PFSK-1 (cell line): ENCODE measurements at regions not wholly inside any gene's neighbourhood (a gene's known extent, or its start where the extent isn't known, plus 50 kb on each side); places are given as distances from the start of the nearest gene placed in this dataset.

Experiments used
- FOXP2 ChIP-seq: optimal IDR thresholded peaks from 2 replicates; pipeline ENCODE3; 2011; ENCODE audit warnings: borderline replicate concordance, control low read depth, inconsistent platforms; ENCODE audit not compliant: insufficient read depth; ENCODE audit errors: extremely low read length, extremely low read depth
- POLR2AphosphoS5 ChIP-seq: IDR thresholded peaks from 2 replicates; pipeline ENCODE4 v1.6.1; 2012; ENCODE audit warnings: low read depth, mild to moderate bottlenecking, control low read depth, low read length, moderate library complexity
- SIN3A ChIP-seq: IDR thresholded peaks from 2 replicates; pipeline ENCODE4 v1.6.1; 2012; ENCODE audit warnings: mild to moderate bottlenecking, low read length, moderate library complexity, borderline replicate concordance; ENCODE audit not compliant: insufficient read depth
- TF ChIP-seq, protein P1 (sequence below), 2 experiments: IDR thresholded peaks; 2 replicates each; pipeline versions ENCODE4 v1.6.1 to v1.8.0; 2011 to 2012; ENCODE audit warnings: low read depth in 2 of 2, low read length in 2 of 2, control low read depth in 1 of 2, inconsistent platforms in 1 of 2, mild to moderate bottlenecking in 1 of 2, moderate library complexity in 1 of 2; ENCODE audit not compliant: insufficient read depth in 1 of 2

DNA sequence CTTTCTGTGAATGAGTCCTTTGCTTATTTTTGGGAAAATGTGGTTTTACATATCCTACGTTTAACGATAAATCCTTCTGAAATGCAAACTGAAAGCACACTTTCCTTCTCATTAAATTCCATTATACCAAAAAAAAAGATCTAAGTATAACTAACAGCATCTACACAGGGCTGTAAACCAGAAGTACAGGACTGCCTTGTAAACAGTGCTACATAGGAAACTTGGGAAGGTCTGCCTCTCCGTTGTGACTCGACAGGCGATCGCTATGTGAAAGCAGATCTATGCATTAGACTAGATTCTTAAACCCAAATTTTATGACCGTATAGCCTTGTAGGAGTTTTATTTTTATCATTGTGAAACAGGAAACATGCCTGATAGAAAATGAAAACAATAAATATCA, 690.5 kb downstream of the ARHGAP15 start:
- TF ChIP-seq, protein P1, sequence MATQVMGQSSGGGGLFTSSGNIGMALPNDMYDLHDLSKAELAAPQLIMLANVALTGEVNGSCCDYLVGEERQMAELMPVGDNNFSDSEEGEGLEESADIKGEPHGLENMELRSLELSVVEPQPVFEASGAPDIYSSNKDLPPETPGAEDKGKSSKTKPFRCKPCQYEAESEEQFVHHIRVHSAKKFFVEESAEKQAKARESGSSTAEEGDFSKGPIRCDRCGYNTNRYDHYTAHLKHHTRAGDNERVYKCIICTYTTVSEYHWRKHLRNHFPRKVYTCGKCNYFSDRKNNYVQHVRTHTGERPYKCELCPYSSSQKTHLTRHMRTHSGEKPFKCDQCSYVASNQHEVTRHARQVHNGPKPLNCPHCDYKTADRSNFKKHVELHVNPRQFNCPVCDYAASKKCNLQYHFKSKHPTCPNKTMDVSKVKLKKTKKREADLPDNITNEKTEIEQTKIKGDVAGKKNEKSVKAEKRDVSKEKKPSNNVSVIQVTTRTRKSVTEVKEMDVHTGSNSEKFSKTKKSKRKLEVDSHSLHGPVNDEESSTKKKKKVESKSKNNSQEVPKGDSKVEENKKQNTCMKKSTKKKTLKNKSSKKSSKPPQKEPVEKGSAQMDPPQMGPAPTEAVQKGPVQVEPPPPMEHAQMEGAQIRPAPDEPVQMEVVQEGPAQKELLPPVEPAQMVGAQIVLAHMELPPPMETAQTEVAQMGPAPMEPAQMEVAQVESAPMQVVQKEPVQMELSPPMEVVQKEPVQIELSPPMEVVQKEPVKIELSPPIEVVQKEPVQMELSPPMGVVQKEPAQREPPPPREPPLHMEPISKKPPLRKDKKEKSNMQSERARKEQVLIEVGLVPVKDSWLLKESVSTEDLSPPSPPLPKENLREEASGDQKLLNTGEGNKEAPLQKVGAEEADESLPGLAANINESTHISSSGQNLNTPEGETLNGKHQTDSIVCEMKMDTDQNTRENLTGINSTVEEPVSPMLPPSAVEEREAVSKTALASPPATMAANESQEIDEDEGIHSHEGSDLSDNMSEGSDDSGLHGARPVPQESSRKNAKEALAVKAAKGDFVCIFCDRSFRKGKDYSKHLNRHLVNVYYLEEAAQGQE (IDR thresholded peaks at IDR 0.05; ENCODE audit: insufficient read depth in 1 of 2, low read depth in 2 of 2, low read length in 2 of 2): no peak
- TF ChIP-seq SIN3A (no peak), POLR2AphosphoS5 (no peak), FOXP2 (no peak)
